ENCODE measurements at regions not wholly inside any gene's neighbourhood (a gene's known extent, or its start where the extent isn't known, plus 50 kb on each side); places are given as distances from the start of the nearest gene placed in this dataset.

DNA sequence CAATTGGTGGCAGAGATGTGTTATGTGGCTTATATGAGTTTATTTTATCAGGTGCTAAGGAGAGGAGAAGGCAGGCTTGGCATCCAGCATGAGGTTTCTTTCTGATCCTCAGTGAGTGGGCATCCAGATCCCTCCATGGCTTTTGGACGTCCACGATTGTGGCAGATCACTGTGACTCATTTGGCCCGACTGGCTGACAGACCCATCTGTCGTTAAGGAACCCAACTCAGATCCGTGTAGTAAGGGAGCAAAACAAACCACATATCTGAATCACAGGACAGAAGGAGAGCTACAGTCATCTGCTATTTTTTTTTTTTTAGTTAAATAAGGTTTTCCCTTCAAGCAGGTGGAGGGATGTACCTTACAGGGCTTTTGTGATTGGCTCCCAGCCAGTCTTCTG is 197.0 kb upstream of the KCNH8 start (continued):
- no peak for TF ChIP-seq PHF8 (conservative IDR thresholded peaks at IDR 0.05; ENCODE audit: low read depth, low read length)
- no peak for TF ChIP-seq JUN (IDR thresholded peaks at IDR 0.05; ENCODE audit: low read depth, low read length)
- no peak for TF ChIP-seq RNF2 (IDR thresholded peaks at IDR 0.05; ENCODE audit: borderline replicate concordance, low read depth, low read length, missing control alignments, poor library complexity, severe bottlenecking)
- no peak for TF ChIP-seq SIX5 (IDR thresholded peaks at IDR 0.05; ENCODE audit: low read depth, low read length)
- no peak for TF ChIP-seq EZH2 (IDR thresholded peaks at IDR 0.05; ENCODE audit: low read depth, low read length, severe bottlenecking)
- TF ChIP-seq TAF1 (IDR thresholded peaks at IDR 0.05; ENCODE audit: low read depth, low read length): no peak
- no peak for TF ChIP-seq NANOG (IDR thresholded peaks at IDR 0.05; ENCODE audit: insufficient read depth, low read depth, low read length, poor library complexity, severe bottlenecking)
- no peak for TF ChIP-seq SIRT6 (IDR thresholded peaks at IDR 0.05; ENCODE audit: low read length)
- no peak for TF ChIP-seq SP2 (IDR thresholded peaks at IDR 0.05; ENCODE audit: low read length)
- no peak for TF ChIP-seq POLR2AphosphoS5 (IDR thresholded peaks at IDR 0.05; ENCODE audit: low read depth, low read length)
- no peak for TF ChIP-seq KDM4A (IDR thresholded peaks at IDR 0.05; ENCODE audit: low read depth, low read length, severe bottlenecking)
- TF ChIP-seq SUZ12 (IDR thresholded peaks at IDR 0.05; ENCODE audit: low read length): no peak
- TF ChIP-seq, protein P1, sequence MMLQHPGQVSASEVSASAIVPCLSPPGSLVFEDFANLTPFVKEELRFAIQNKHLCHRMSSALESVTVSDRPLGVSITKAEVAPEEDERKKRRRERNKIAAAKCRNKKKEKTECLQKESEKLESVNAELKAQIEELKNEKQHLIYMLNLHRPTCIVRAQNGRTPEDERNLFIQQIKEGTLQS (IDR thresholded peaks at IDR 0.05; ENCODE audit: insufficient read depth, low read depth, low read length): no peak
- TF ChIP-seq ASH2L (IDR thresholded peaks at IDR 0.05; ENCODE audit: low read length): no peak
- TF ChIP-seq CBX5 (IDR thresholded peaks at IDR 0.05; ENCODE audit: low read depth, low read length): no peak
- no peak for TF ChIP-seq EGR1 (IDR thresholded peaks at IDR 0.05; ENCODE audit: borderline replicate concordance, low read depth, low read length)
- TF ChIP-seq CBX8 (IDR thresholded peaks at IDR 0.05; ENCODE audit: borderline replicate concordance, low read depth, low read length): no peak
- no peak for TF ChIP-seq SIN3A (conservative IDR thresholded peaks at IDR 0.05 in 1 of 2, IDR thresholded peaks at IDR 0.05 in 1 of 2; ENCODE audit: low read depth in 1 of 2, low read length in 2 of 2)
- no peak for TF ChIP-seq TEAD4 (IDR thresholded peaks at IDR 0.05; ENCODE audit: low read depth, low read length)

All from H1 (cell line).